OCI-LY7 (cell line): ENCODE measurements at regions not wholly inside any gene's neighbourhood (a gene's known extent, or its start where the extent isn't known, plus 50 kb on each side); places are given as distances from the start of the nearest gene placed in this dataset.

Source experiments
- BruUV-seq: library from RNA; stranded (reverse); fragments of 400-500 nt; replicated peaks from 2 replicates; lab custom pipeline; 2021; lab: Mats Ljungman, UMichigan
- CTCF ChIA-PET: fragments of 300-600 bp; sonication (Branson Sonifier 250); formaldehyde crosslinking; loops from one replicate; lab custom pipeline; 2022; ENCODE audit warnings: antibody characterized with exemption; ENCODE audit not compliant: unreplicated experiment; lab: Charles Lee
- POLR2A ChIA-PET: fragments of 300-600 bp; sonication (Branson Sonifier 250); formaldehyde crosslinking; loops from one replicate; lab custom pipeline; 2022; ENCODE audit warnings: antibody characterized with exemption; lab: Charles Lee
- DNase-seq: peaks from one replicate; pipeline ENCODE4 v3.0.0-alpha.2; 2015; ENCODE audit warnings: low spot score
- H2AFZ ChIP-seq: fragments of 200-600 bp; sonication (generic), shearing (Covaris generic); 2 replicates; pipeline ENCODE4 v1.6.1; 2014; ENCODE audit warnings: mild to moderate bottlenecking, antibody characterized with exemption, low read length, moderate library complexity
- H3K27ac ChIP-seq: fragments of 200-600 bp; sonication (generic); 2 replicates; pipeline ENCODE4 v1.5.1; 2014; ENCODE audit warnings: mixed run types, low read depth, mild to moderate bottlenecking, moderate library complexity, low read length, inconsistent platforms; ENCODE audit not compliant: poor library complexity, severe bottlenecking
- H3K36me3 ChIP-seq: fragments of 200-600 bp; sonication (generic); 2 replicates; pipeline ENCODE4 v1.6.1; 2014; ENCODE audit warnings: mild to moderate bottlenecking, antibody characterized with exemption, low read length, moderate library complexity, mixed read lengths; ENCODE audit not compliant: insufficient read depth
- H3K4me1 ChIP-seq: fragments of 200-600 bp; sonication (generic); 2 replicates; pipeline ENCODE4 v1.5.1; 2014; ENCODE audit warnings: mild to moderate bottlenecking, low read length; ENCODE audit not compliant: insufficient read depth, poor library complexity, severe bottlenecking
- H3K4me2 ChIP-seq: fragments of 200-600 bp; sonication (generic); 2 replicates; pipeline ENCODE4 v1.6.1; 2014; ENCODE audit warnings: mild to moderate bottlenecking, low read length
- H3K4me3 ChIP-seq: fragments of 200-600 bp; sonication (generic); 2 replicates; pipeline ENCODE4 v1.5.1; 2014; ENCODE audit warnings: mild to moderate bottlenecking, low read depth, low read length; ENCODE audit not compliant: poor library complexity, severe bottlenecking
- H3K79me2 ChIP-seq: fragments of 200-600 bp; sonication (generic); 2 replicates; pipeline ENCODE4 v1.6.1; 2016; ENCODE audit warnings: low read depth, mild to moderate bottlenecking, low read length, moderate library complexity, mixed read lengths; ENCODE audit not compliant: insufficient read depth
- H3K9me2 ChIP-seq: fragments of 200-600 bp; sonication (generic); 2 replicates; pipeline ENCODE4 v1.6.1; 2016; ENCODE audit warnings: mild to moderate bottlenecking, low read length, mixed read lengths; ENCODE audit not compliant: insufficient read depth
- H3K9me3 ChIP-seq: fragments of 200-600 bp; sonication (generic); 2 replicates; pipeline ENCODE4 v1.6.1; 2014; ENCODE audit warnings: mild to moderate bottlenecking, mixed run types, low read length, mixed read lengths
- H4K20me1 ChIP-seq: fragments of 200-600 bp; sonication (generic); 2 replicates; pipeline ENCODE4 v1.6.1; 2014; ENCODE audit warnings: mild to moderate bottlenecking, antibody characterized with exemption, low read length, moderate library complexity, mixed read lengths; ENCODE audit not compliant: insufficient read depth
- EZH2phosphoT487 ChIP-seq: fragments of 200-600 bp; sonication (generic); IDR thresholded peaks from 2 replicates; pipeline ENCODE4 v1.6.1; 2018; ENCODE audit warnings: low read depth, borderline replicate concordance, mild to moderate bottlenecking, mixed run types, antibody characterized with exemption, low read length, moderate library complexity, mixed read lengths
- intact Hi-C: fragments of 100-400 bp; cut with micrococcal nuclease; formaldehyde crosslinking; loops from one replicate; pipeline ENCODE4 v1.10.0; 2022; ENCODE audit not compliant: unreplicated experiment
- TF ChIP-seq, protein P1 (sequence below): fragments of 200-600 bp; sonication (generic); conservative IDR thresholded peaks from 2 replicates; pipeline ENCODE4 v1.5.1; 2014; ENCODE audit warnings: mild to moderate bottlenecking, antibody characterized with exemption, low read length, moderate library complexity, mixed read lengths

GRCh38 chr20:40294175-40294574 is 394.9 kb downstream of the MAFB start:
- Histone ChIP-seq H3K79me2 (no peaks in the 10 kb centered on the region), H3K9me2 (no peaks in the 10 kb centered on the region), H3K9me3 (no peaks in the 10 kb centered on the region), H3K36me3 (no peaks in the 10 kb centered on the region), H3K4me3 (no peak overlapping the region), H4K20me1 (no peaks in the 10 kb centered on the region), H3K27ac (no peak overlapping the region), H3K4me1 (no peaks in the 10 kb centered on the region), H2AFZ (no peak overlapping the region), H3K4me2 (no peak overlapping the region)
- POLR2A ChIA-PET, result no interaction called here
- intact Hi-C loops, result no loop called here
- CTCF ChIA-PET, result no interaction called here
- DNase-seq, result no peak
- BruUV-seq, result no TSS peak
- TF ChIP-seq EZH2phosphoT487, result no peak
- TF ChIP-seq, protein P1, sequence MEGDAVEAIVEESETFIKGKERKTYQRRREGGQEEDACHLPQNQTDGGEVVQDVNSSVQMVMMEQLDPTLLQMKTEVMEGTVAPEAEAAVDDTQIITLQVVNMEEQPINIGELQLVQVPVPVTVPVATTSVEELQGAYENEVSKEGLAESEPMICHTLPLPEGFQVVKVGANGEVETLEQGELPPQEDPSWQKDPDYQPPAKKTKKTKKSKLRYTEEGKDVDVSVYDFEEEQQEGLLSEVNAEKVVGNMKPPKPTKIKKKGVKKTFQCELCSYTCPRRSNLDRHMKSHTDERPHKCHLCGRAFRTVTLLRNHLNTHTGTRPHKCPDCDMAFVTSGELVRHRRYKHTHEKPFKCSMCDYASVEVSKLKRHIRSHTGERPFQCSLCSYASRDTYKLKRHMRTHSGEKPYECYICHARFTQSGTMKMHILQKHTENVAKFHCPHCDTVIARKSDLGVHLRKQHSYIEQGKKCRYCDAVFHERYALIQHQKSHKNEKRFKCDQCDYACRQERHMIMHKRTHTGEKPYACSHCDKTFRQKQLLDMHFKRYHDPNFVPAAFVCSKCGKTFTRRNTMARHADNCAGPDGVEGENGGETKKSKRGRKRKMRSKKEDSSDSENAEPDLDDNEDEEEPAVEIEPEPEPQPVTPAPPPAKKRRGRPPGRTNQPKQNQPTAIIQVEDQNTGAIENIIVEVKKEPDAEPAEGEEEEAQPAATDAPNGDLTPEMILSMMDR, result no peak

DNA sequence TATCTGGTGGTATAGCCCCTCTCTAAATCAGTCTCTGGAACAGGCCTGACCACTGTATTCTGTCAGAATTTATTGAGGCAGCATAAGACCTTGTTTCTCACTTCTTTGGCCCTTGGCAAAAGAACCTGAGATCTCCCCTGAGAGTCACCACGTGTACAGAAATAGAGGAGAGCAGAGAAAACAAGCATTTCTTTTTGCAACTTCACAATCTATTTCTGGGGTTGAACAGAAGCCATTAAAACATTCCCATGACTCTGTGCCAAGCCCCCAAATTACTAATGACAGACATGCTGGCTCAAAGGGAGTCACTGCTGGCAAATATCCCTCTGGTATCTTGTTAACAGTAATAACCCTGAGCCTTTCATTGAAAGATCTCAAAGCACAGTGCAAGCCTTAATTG is 395.3 kb downstream of the MAFB start:
- Histone ChIP-seq H3K9me2 (no peaks in the 10 kb centered on the region), H2AFZ (no peak overlapping the region), H3K79me2 (no peaks in the 10 kb centered on the region), H3K36me3 (no peaks in the 10 kb centered on the region), H3K27ac (no peak overlapping the region), H3K4me1 (no peaks in the 10 kb centered on the region), H3K4me3 (no peak overlapping the region), H3K9me3 (no peaks in the 10 kb centered on the region), H4K20me1 (no peaks in the 10 kb centered on the region), H3K4me2 (no peak overlapping the region)
- POLR2A ChIA-PET, result no interaction called here
- DNase-seq, result no peak
- TF ChIP-seq EZH2phosphoT487, result no peak
- TF ChIP-seq, protein P1, result no peak
- intact Hi-C loops, result no loop called here
- CTCF ChIA-PET, result no interaction called here
- no TSS peak for BruUV-seq

DNA sequence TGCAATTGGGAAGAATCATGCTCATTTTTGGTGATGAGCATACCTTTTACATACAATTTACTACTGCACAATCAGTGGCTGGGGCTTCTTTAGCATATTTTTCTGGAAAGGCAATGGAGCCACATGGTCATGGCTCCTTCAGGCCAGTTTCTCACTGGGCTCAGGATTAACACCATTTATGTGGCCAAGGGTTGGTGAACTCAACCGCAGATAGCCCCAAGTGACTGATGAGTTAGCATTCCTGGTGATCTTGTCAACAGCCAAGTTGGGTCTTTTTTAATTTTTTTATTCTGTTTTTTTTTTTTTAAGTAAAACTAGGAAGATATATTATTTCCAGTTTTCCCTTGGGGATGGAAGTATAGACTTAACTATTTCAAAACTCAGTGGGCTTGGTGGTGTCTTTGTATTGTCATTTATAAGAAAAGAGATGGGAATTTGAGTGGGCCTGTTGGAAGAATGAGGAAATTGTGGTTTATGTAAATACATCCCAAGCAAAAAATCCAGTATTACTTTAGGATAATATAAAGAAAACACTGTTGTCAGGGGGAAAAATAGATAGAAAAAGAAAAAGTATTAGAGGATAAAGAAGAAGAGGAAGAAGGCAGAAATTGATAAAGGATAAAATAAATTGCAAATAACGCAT is 397.4 kb downstream of the MAFB start:
- TF ChIP-seq, protein P1, result no peak
- TF ChIP-seq EZH2phosphoT487, result no peak
- intact Hi-C loops, result no loop called here
- CTCF ChIA-PET, result no interaction called here

More for the DNA sequence above, 397.4 kb downstream of the MAFB start:
- H3K27ac ChIP-seq, result no peak overlapping the region
- no peaks in the 10 kb centered on the region for H3K9me2 ChIP-seq
- DNase-seq, result no peak
- POLR2A ChIA-PET, result interaction anchor here (0.6 kb wide), 1 partner anchor 1264 kb away, joined by 3 read pairs; no protein-coding TSS in a partner anchor
- H2AFZ ChIP-seq, result no peak overlapping the region
- no peaks in the 10 kb centered on the region for H4K20me1 ChIP-seq
- H3K9me3 ChIP-seq, result no peaks in the 10 kb centered on the region
- no peaks in the 10 kb centered on the region for H3K36me3 ChIP-seq
- H3K4me2 ChIP-seq, result no peak overlapping the region
- H3K79me2 ChIP-seq, result no peaks in the 10 kb centered on the region
- H3K4me1 ChIP-seq, result no peaks in the 10 kb centered on the region
- H3K4me3 ChIP-seq, result no peak overlapping the region
- BruUV-seq, result no TSS peak
